ENCODE measurements at regions not wholly inside any gene's neighbourhood (a gene's known extent, or its start where the extent isn't known, plus 50 kb on each side); places are given as distances from the start of the nearest gene placed in this dataset.
A peak's percentile ranks its signal among the peaks of the same experiment; 100 is the strongest.
"Not testable (repeated sequence)": the region's sequence is repeated elsewhere in the genome, so short reads cannot be mapped to it uniquely, and the experiment has no call there.

DNA sequence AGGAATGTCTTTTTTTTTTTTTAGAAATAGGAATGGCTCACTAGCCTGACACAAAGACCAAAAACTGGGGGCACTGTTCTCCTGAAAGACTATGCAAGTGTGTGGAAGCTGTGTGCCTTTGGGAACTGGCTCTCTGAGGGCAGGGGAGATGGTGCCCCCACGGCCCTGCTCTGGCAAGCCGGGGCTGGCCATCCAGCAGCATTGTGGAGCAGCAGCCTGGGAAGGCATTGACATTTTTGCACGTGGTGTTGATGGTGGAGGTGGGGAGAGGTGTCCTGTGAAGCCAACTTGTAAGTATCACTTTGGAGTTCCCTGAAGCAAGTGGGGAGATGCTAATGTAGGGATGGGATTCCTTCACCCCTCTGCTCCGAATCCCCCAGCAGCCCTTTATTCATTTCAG lies 460.1 kb downstream of the RPS6KC1 start:
- ATAC-seq (no peak), DNase-seq (peak in 1 of 4 donors; percentile 47)
- Histone ChIP-seq H3K4me1 (no peaks in the 10 kb centered on the region), H3K4me3 (no peak overlapping the region), H3K27me3 (no peaks in the 10 kb centered on the region), H3K36me3 (no peaks in the 10 kb centered on the region), H3K27ac (no peak overlapping the region), H3K9me3 (no peaks in the 10 kb centered on the region)
- TF ChIP-seq, protein P1, sequence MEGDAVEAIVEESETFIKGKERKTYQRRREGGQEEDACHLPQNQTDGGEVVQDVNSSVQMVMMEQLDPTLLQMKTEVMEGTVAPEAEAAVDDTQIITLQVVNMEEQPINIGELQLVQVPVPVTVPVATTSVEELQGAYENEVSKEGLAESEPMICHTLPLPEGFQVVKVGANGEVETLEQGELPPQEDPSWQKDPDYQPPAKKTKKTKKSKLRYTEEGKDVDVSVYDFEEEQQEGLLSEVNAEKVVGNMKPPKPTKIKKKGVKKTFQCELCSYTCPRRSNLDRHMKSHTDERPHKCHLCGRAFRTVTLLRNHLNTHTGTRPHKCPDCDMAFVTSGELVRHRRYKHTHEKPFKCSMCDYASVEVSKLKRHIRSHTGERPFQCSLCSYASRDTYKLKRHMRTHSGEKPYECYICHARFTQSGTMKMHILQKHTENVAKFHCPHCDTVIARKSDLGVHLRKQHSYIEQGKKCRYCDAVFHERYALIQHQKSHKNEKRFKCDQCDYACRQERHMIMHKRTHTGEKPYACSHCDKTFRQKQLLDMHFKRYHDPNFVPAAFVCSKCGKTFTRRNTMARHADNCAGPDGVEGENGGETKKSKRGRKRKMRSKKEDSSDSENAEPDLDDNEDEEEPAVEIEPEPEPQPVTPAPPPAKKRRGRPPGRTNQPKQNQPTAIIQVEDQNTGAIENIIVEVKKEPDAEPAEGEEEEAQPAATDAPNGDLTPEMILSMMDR (IDR thresholded peaks at IDR 0.05): no peak
- intact Hi-C loops (cut with DNase I): no loop called here

DNA sequence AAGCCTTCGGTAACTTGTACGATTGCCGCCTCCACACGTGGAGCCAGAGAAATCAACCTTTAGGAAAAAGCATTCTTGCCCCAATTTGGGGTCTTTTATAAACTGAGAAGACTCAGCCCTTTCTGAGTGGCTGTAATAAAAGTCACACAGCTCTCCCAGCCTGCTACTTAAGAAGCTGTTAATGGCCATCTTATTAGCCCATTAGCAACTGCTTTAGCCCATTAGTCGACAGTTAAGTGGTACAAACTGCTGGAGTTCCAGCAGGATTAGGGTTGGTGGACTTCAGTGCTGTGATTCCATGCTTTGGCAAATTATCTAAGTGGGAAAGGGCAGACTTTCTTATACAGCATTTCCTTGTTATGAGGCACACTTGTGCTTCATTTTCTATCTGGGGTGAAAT lies 461.3 kb downstream of the RPS6KC1 start:
- TF ChIP-seq, protein P1 (IDR thresholded peaks at IDR 0.05): no peak
- intact Hi-C loops (cut with DNase I): no loop called here

GRCh38 chr1:213513006-213513405 lies 462.0 kb downstream of the RPS6KC1 start:
- TF ChIP-seq, protein P1 (IDR thresholded peaks at IDR 0.05): no peak
- H3K27ac ChIP-seq: no peak overlapping the region
- no peak overlapping the region for H3K4me3 ChIP-seq
- H3K27me3 ChIP-seq: no peaks in the 10 kb centered on the region
- ATAC-seq (no peak), DNase-seq (no peak)
- no peaks in the 10 kb centered on the region for H3K9me3 ChIP-seq
- intact Hi-C loops (cut with DNase I): no loop called here
- H3K36me3 ChIP-seq: no peaks in the 10 kb centered on the region
- no peaks in the 10 kb centered on the region for H3K4me1 ChIP-seq

More for the DNA sequence above, 461.3 kb downstream of the RPS6KC1 start:
- H3K9me3 ChIP-seq: no peaks in the 10 kb centered on the region
- no peak overlapping the region for H3K4me3 ChIP-seq
- ATAC-seq (no peak), DNase-seq (no peak)
- H3K4me1 ChIP-seq: no peaks in the 10 kb centered on the region
- no peaks in the 10 kb centered on the region for H3K27me3 ChIP-seq
- H3K36me3 ChIP-seq: no peaks in the 10 kb centered on the region
- no peak overlapping the region for H3K27ac ChIP-seq

DNA sequence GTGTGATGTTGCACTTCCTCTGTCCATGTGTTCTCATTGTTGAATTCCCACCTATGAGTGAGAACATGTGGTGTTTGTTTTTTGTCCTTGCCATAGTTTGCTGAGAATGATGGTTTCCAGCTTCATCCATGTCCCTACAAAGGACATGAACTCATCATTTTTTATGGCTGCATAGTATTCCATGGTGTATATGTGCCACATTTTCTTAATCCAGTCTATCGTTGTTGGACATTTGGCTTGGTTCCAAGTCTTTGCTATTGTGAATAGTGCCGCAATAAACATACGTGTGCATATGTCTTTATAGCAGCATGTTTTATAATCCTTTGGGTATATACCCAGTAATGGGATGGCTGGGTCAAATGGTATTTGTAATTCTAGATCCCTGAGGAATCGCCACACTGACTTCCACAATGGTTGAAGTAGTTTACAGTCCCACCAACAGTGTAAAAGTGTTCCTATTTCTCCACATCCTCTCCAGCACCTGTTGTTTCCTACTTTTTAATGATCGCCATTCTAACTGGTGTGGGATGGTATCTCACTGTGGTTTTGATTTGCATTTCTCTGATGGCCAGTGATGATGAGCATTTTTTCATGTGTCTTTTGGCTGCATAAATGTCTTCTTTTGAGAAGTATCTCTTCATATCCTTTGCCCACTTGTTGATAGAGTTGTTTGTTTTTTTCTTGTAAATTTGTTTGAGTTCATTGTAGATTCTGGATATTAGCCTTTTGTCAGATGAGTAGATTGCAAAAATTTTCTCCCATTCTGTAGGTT lies 463.6 kb downstream of the RPS6KC1 start:
- ATAC-seq; H3K27me3 ChIP-seq; DNase-seq; intact Hi-C loops (cut with DNase I); H3K9me3 ChIP-seq; H3K36me3 ChIP-seq; H3K4me1 ChIP-seq; H3K27ac ChIP-seq; H3K4me3 ChIP-seq: not testable (repeated sequence)

DNA sequence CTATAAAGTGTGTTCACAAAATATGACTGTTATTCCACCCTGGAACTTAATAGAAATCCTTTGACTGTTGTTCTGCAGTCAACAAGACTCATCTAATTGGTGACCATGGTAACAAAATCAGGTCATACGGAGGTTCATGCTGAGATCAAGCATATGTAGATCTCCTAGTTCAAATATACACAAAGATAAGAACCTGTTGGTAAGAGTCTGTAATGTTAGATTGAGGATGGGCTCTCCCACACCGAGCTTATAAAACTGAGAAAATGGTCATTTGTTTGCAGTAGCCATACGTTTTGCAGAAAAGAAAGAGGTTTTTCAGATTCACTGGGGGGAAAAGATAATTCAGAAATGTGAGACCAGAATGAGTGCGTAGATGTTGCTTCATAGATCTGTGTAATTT lies 468.1 kb downstream of the RPS6KC1 start:
- ATAC-seq (no peak), DNase-seq (peak in 2 of 4 donors; percentile 12 to 29)
- intact Hi-C loops (cut with DNase I): no loop called here
- Histone ChIP-seq H3K4me3 (no peak overlapping the region), H3K9me3 (peaks cover 0 to 16% of the 10 kb centered on the region in 2 donors), H3K4me1 (no peaks in the 10 kb centered on the region), H3K27ac (no peak overlapping the region), H3K36me3 (no peaks in the 10 kb centered on the region), H3K27me3 (no peaks in the 10 kb centered on the region)
- TF ChIP-seq, protein P1 (IDR thresholded peaks at IDR 0.05): no peak

DNA sequence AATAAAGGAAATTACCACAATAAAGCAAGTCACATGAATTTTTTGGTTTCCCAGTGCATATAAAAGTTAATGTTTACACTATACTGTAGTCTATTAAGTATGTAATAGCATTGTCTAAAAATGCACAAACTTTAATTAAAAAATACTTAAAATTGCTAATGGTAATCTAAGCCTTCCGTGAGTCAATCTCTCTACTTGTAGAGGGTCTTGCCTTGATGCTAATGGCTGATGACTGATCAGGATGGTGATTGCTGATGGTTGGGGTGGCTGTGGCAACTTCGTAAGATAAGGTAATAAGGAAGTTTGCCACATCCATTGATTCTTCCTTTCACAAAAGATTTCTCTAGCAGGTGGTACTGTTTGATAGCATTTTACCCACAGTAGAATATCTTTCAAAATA lies 466.6 kb upstream of the PROX1 start:
- no peak overlapping the region for H3K27ac ChIP-seq
- H3K4me1 ChIP-seq: no peaks in the 10 kb centered on the region
- intact Hi-C loops (cut with DNase I): no loop called here
- H3K36me3 ChIP-seq: no peaks in the 10 kb centered on the region
- no peak overlapping the region for H3K4me3 ChIP-seq
- DNase-seq: no peak
- H3K9me3 ChIP-seq: peaks cover 0 to 16% of the 10 kb centered on the region in 2 donors
- no peak for ATAC-seq
- TF ChIP-seq, protein P1 (IDR thresholded peaks at IDR 0.05): no peak
- no peaks in the 10 kb centered on the region for H3K27me3 ChIP-seq

Data from left lung (tissue), 4 donors.